GM19372 (cell line): ENCODE measurements at regions not wholly inside any gene's neighbourhood (a gene's known extent, or its start where the extent isn't known, plus 50 kb on each side); places are given as distances from the start of the nearest gene placed in this dataset.
"Not testable (repeated sequence)": the region's sequence is repeated elsewhere in the genome, so short reads cannot be mapped to it uniquely, and the experiment has no call there.

Source experiments
- ATAC-seq: cut with Tn5 transposase; IDR thresholded peaks from one replicate; pipeline ENCODE4 v1.9.1; 2021; ENCODE audit warnings: mild to moderate bottlenecking, low read depth, moderate library complexity; ENCODE audit not compliant: unreplicated experiment

GRCh38 chr7:25578991-25579777, 350.9 kb upstream of the NPVF start:
- no peak for ATAC-seq

- no peak for ATAC-seq
Measured at GRCh38 chr7:25579778-25580075, 351.4 kb upstream of the NPVF start.

GRCh38 chr7:25580141-25580540, 351.9 kb upstream of the NPVF start:
- no peak for ATAC-seq

- ATAC-seq, result no peak
Measured at GRCh38 chr7:25583621-25584020, 355.3 kb upstream of the NPVF start.

- no peak for ATAC-seq
Measured at GRCh38 chr7:25584112-25584938, 356.0 kb upstream of the NPVF start.

GRCh38 chr7:25586513-25586912, 358.2 kb upstream of the NPVF start:
- no peak for ATAC-seq

- no peak for ATAC-seq
Measured at GRCh38 chr7:25594122-25594521, 365.8 kb upstream of the NPVF start.

GRCh38 chr7:25594728-25595127, 366.4 kb upstream of the NPVF start:
- ATAC-seq, result no peak

GRCh38 chr7:25595996-25596395, 367.7 kb upstream of the NPVF start:
- ATAC-seq, result no peak

- ATAC-seq, result no peak
Measured at GRCh38 chr7:25596443-25596842, 368.2 kb upstream of the NPVF start.

GRCh38 chr7:25597946-25598345, 369.7 kb upstream of the NPVF start:
- ATAC-seq, result no peak

- no peak for ATAC-seq
Measured at GRCh38 chr7:25598765-25599164, 370.5 kb upstream of the NPVF start.

- ATAC-seq, result no peak
Measured at GRCh38 chr7:25600262-25600920, 372.1 kb upstream of the NPVF start.

GRCh38 chr7:25602730-25603426, 374.6 kb upstream of the NPVF start:
- ATAC-seq, result not testable (repeated sequence)

GRCh38 chr7:25603427-25603740, 375.1 kb upstream of the NPVF start:
- not testable (repeated sequence) for ATAC-seq

GRCh38 chr7:25611196-25611595, 382.9 kb upstream of the NPVF start:
- no peak for ATAC-seq

GRCh38 chr7:25613912-25614311, 385.6 kb upstream of the NPVF start:
- no peak for ATAC-seq

- no peak for ATAC-seq
Measured at GRCh38 chr7:25614415-25614814, 386.1 kb upstream of the NPVF start.

- ATAC-seq, result no peak
Measured at GRCh38 chr7:25615003-25615402, 386.7 kb upstream of the NPVF start.

GRCh38 chr7:25615593-25615992, 387.3 kb upstream of the NPVF start:
- no peak for ATAC-seq

- no peak for ATAC-seq
Measured at GRCh38 chr7:25617214-25617613, 388.9 kb upstream of the NPVF start.
